ENCODE measurements at regions not wholly inside any gene's neighbourhood (a gene's known extent, or its start where the extent isn't known, plus 50 kb on each side); places are given as distances from the start of the nearest gene placed in this dataset.

DNA sequence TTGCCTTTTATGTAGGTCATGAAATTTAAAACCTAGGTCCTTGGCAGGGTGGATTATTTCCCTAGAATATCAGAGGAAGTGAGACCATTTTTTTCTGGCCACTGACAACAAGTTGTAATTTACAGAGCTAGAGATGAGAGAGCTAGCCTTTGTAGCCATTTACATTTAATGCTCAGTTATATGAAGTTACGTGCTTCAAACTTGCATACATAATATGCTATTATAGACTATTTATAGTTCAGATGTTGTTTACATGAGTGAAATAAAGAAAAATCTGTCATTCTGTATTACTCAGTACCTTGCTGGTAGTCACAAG lies 234.9 kb upstream of the MBL2 start:
- H3K4me3 ChIP-seq (replicated peaks in 1 of 2; ENCODE audit: low read depth in 1 of 2, low read length in 2 of 2), result no peak overlapping the region
- no TSS peak for BruUV-seq (replicated peaks)
- DNase-seq (ENCODE audit: low read depth, low spot score) (no peak), ATAC-seq (no peak)
- H3K27me3 ChIP-seq (ENCODE audit: insufficient read depth, low read length), result no peaks in the 10 kb centered on the region
- H3K79me2 ChIP-seq (ENCODE audit: insufficient read depth, low read length), result no peaks in the 10 kb centered on the region
- peaks cover 3 to 5% of the 10 kb centered on the region in 2 experiments; a peak in 2 of 4 replicates for H3K9me3 ChIP-seq (ENCODE audit: control insufficient read depth in 1 of 2, insufficient read depth in 1 of 2, low read depth in 1 of 2, low read length in 2 of 2)
- ChIA-PET CTCF (no interaction called here), POLR2A (no interaction called here), RAD21 (ENCODE audit: low non-redundant PET in 1 of 2, low total read pairs in 2 of 2, uncharacterized antibody in 2 of 2, unreplicated experiment in 2 of 2) (no interaction called here)
- H2AFZ ChIP-seq (ENCODE audit: low read depth, low read length, poor library complexity, severe bottlenecking), result no peak overlapping the region
- H3K9ac ChIP-seq (ENCODE audit: low read length), result no peak overlapping the region
- no peak overlapping the region for H3K4me2 ChIP-seq (ENCODE audit: low read length)
- intact Hi-C loops (cut with micrococcal nuclease), result no loop called here
- no peak overlapping the region for H3K27ac ChIP-seq (ENCODE audit: low read depth, low read length)
- no peaks in the 10 kb centered on the region; a peak in 1 of 4 replicates for H3K4me1 ChIP-seq (ENCODE audit: control insufficient read depth in 1 of 2, insufficient read depth in 2 of 2, low read length in 2 of 2)
- H4K20me1 ChIP-seq (ENCODE audit: insufficient read depth), result no peaks in the 10 kb centered on the region; the same call in 1 of the 2 replicates
- H3K9me2 ChIP-seq (ENCODE audit: insufficient read depth), result no peaks in the 10 kb centered on the region
- TF ChIP-seq SIN3A (IDR thresholded peaks at IDR 0.05; ENCODE audit: low read depth) (no peak), POLR2A (IDR thresholded peaks at IDR 0.05; ENCODE audit: borderline replicate concordance, extremely low read depth, insufficient read depth, insufficient read length) (no peak), SP1 (IDR thresholded peaks at IDR 0.05; ENCODE audit: low read depth) (no peak), EZH2phosphoT487 (IDR thresholded peaks at IDR 0.05; ENCODE audit: borderline replicate concordance) (no peak), JUND (IDR thresholded peaks at IDR 0.05) (no peak), ZFX (IDR thresholded peaks at IDR 0.05) (no peak), EZH2 (IDR thresholded peaks at IDR 0.05) (no peak), TCF7L2 (IDR thresholded peaks at IDR 0.05; ENCODE audit: borderline replicate concordance, extremely low read depth, insufficient read depth, insufficient read length) (no peak), ZNF274 (IDR thresholded peaks at IDR 0.05; ENCODE audit: low read depth, low read length) (no peak), FOSL1 (IDR thresholded peaks at IDR 0.05; ENCODE audit: low read depth) (no peak), POLR2AphosphoS5 (IDR thresholded peaks at IDR 0.05; ENCODE audit: low read depth, low read length) (no peak), RAD21 (IDR thresholded peaks at IDR 0.05; ENCODE audit: low read depth) (no peak), CEBPB (IDR thresholded peaks at IDR 0.05; ENCODE audit: low read depth) (no peak), ELF1 (IDR thresholded peaks at IDR 0.05; ENCODE audit: borderline replicate concordance, low read depth) (no peak)
- TF ChIP-seq, protein P1, sequence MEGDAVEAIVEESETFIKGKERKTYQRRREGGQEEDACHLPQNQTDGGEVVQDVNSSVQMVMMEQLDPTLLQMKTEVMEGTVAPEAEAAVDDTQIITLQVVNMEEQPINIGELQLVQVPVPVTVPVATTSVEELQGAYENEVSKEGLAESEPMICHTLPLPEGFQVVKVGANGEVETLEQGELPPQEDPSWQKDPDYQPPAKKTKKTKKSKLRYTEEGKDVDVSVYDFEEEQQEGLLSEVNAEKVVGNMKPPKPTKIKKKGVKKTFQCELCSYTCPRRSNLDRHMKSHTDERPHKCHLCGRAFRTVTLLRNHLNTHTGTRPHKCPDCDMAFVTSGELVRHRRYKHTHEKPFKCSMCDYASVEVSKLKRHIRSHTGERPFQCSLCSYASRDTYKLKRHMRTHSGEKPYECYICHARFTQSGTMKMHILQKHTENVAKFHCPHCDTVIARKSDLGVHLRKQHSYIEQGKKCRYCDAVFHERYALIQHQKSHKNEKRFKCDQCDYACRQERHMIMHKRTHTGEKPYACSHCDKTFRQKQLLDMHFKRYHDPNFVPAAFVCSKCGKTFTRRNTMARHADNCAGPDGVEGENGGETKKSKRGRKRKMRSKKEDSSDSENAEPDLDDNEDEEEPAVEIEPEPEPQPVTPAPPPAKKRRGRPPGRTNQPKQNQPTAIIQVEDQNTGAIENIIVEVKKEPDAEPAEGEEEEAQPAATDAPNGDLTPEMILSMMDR (IDR thresholded peaks at IDR 0.05 in 2 of 3, conservative IDR thresholded peaks at IDR 0.05 in 1 of 3; ENCODE audit: borderline replicate concordance in 1 of 3, insufficient read depth in 1 of 3, low read depth in 2 of 3, low read length in 2 of 3), result no peak
- TF ChIP-seq, protein P2, sequence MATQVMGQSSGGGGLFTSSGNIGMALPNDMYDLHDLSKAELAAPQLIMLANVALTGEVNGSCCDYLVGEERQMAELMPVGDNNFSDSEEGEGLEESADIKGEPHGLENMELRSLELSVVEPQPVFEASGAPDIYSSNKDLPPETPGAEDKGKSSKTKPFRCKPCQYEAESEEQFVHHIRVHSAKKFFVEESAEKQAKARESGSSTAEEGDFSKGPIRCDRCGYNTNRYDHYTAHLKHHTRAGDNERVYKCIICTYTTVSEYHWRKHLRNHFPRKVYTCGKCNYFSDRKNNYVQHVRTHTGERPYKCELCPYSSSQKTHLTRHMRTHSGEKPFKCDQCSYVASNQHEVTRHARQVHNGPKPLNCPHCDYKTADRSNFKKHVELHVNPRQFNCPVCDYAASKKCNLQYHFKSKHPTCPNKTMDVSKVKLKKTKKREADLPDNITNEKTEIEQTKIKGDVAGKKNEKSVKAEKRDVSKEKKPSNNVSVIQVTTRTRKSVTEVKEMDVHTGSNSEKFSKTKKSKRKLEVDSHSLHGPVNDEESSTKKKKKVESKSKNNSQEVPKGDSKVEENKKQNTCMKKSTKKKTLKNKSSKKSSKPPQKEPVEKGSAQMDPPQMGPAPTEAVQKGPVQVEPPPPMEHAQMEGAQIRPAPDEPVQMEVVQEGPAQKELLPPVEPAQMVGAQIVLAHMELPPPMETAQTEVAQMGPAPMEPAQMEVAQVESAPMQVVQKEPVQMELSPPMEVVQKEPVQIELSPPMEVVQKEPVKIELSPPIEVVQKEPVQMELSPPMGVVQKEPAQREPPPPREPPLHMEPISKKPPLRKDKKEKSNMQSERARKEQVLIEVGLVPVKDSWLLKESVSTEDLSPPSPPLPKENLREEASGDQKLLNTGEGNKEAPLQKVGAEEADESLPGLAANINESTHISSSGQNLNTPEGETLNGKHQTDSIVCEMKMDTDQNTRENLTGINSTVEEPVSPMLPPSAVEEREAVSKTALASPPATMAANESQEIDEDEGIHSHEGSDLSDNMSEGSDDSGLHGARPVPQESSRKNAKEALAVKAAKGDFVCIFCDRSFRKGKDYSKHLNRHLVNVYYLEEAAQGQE (IDR thresholded peaks at IDR 0.05; ENCODE audit: low read depth), result no peak
- TF ChIP-seq, protein P3, sequence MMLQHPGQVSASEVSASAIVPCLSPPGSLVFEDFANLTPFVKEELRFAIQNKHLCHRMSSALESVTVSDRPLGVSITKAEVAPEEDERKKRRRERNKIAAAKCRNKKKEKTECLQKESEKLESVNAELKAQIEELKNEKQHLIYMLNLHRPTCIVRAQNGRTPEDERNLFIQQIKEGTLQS (IDR thresholded peaks at IDR 0.05), result no peak
- TF ChIP-seq, protein P4, sequence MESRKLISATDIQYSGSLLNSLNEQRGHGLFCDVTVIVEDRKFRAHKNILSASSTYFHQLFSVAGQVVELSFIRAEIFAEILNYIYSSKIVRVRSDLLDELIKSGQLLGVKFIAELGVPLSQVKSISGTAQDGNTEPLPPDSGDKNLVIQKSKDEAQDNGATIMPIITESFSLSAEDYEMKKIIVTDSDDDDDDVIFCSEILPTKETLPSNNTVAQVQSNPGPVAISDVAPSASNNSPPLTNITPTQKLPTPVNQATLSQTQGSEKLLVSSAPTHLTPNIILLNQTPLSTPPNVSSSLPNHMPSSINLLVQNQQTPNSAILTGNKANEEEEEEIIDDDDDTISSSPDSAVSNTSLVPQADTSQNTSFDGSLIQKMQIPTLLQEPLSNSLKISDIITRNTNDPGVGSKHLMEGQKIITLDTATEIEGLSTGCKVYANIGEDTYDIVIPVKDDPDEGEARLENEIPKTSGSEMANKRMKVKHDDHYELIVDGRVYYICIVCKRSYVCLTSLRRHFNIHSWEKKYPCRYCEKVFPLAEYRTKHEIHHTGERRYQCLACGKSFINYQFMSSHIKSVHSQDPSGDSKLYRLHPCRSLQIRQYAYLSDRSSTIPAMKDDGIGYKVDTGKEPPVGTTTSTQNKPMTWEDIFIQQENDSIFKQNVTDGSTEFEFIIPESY (IDR thresholded peaks at IDR 0.05; ENCODE audit: extremely low read depth, insufficient replicate concordance, low read length), result no peak
- TF ChIP-seq, protein P5, sequence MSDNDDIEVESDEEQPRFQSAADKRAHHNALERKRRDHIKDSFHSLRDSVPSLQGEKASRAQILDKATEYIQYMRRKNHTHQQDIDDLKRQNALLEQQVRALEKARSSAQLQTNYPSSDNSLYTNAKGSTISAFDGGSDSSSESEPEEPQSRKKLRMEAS (IDR thresholded peaks at IDR 0.05), result no peak
- H3K36me3 ChIP-seq (ENCODE audit: control insufficient read depth in 1 of 2, insufficient read depth in 2 of 2, low read length in 2 of 2), result no peaks in the 10 kb centered on the region
